ENCODE measurements at regions not wholly inside any gene's neighbourhood (a gene's known extent, or its start where the extent isn't known, plus 50 kb on each side); places are given as distances from the start of the nearest gene placed in this dataset.

GRCh38 chr18:66729442-66730239, 125.8 kb upstream of the CDH19 start:
- no peak for DNase-seq

- no peak for DNase-seq
Measured at GRCh38 chr18:66728951-66729350, 125.1 kb upstream of the CDH19 start.

- no peak for DNase-seq
Measured at GRCh38 chr18:66727991-66728390, 124.1 kb upstream of the CDH19 start.

- peak; percentile 3 for DNase-seq
Measured at GRCh38 chr18:66724664-66725356, 120.9 kb upstream of the CDH19 start.

- no peak for DNase-seq
Measured at GRCh38 chr18:66722671-66723070, 118.8 kb upstream of the CDH19 start.

- DNase-seq = no peak
Measured at GRCh38 chr18:66708646-66709045, 104.8 kb upstream of the CDH19 start.

GRCh38 chr18:66707473-66707872, 103.6 kb upstream of the CDH19 start:
- no peak for DNase-seq

- DNase-seq = no peak
Measured at GRCh38 chr18:66695281-66695680, 91.4 kb upstream of the CDH19 start.

- no peak for DNase-seq
Measured at GRCh38 chr18:66694852-66695251, 91.0 kb upstream of the CDH19 start.

GRCh38 chr18:66687635-66688034, 83.7 kb upstream of the CDH19 start:
- no peak for DNase-seq

GRCh38 chr18:66682855-66683322, 79.0 kb upstream of the CDH19 start:
- peak; percentile 7 for DNase-seq

- no peak for DNase-seq
Measured at GRCh38 chr18:66676699-66677098, 72.8 kb upstream of the CDH19 start.

GRCh38 chr18:66674286-66674685, 70.4 kb upstream of the CDH19 start:
- no peak for DNase-seq

GRCh38 chr18:66668706-66669105, 64.8 kb upstream of the CDH19 start:
- no peak for DNase-seq

- DNase-seq = no peak
Measured at GRCh38 chr18:66662632-66663031, 58.7 kb upstream of the CDH19 start.

- DNase-seq = no peak
Measured at GRCh38 chr18:66655407-66655806, 51.5 kb upstream of the CDH19 start.

Data from hindlimb muscle (tissue), 1 donor.